ENCODE measurements at regions not wholly inside any gene's neighbourhood (a gene's known extent, or its start where the extent isn't known, plus 50 kb on each side); places are given as distances from the start of the nearest gene placed in this dataset.
A peak's percentile ranks its signal among the peaks of the same experiment; 100 is the strongest.

- peak overlapping the region; percentile 51 for H2AFZ ChIP-seq (ENCODE audit: low read depth, low read length)
- FAIRE-seq (peak; percentile 77), DNase-seq (ENCODE audit: low read depth, low spot score) (peak; percentile 72)
- peaks cover 23% of the 10 kb centered on the region for H3K4me1 ChIP-seq (ENCODE audit: control insufficient read depth, extremely low read depth, insufficient read depth, low read length)
- H3K27me3 ChIP-seq (ENCODE audit: control insufficient read depth in 2 of 2, insufficient read depth in 2 of 2, low read length in 2 of 2): no peaks in the 10 kb centered on the region
- CTCF ChIA-PET: interaction anchor here (0.8 to 1.4 kb wide), 5 partner anchors 11 to 90 kb away, joined by 3 to 4 read pairs (median 3); partner anchors contain the start of gene MARCHF4
- H3K79me2 ChIP-seq (ENCODE audit: control insufficient read depth, insufficient read depth, low read length): no peaks in the 10 kb centered on the region
- no peak overlapping the region for H3K4me3 ChIP-seq (replicated peaks in 1 of 3; ENCODE audit: insufficient read depth in 1 of 3, low read depth in 1 of 3, low read length in 3 of 3)
- H3K36me3 ChIP-seq (ENCODE audit: control insufficient read depth in 2 of 2, extremely low read depth in 1 of 2, insufficient read depth in 2 of 2, low read length in 2 of 2): no peaks in the 10 kb centered on the region
- dilution Hi-C loops (cut with MboI; ENCODE audit: extremely low pct_ligation_motif_present, low sequenced_read_pairs): no loop called here
- POLR2A ChIA-PET: no interaction called here
- peak overlapping the region; percentile 92 for H3K27ac ChIP-seq (ENCODE audit: insufficient read depth, low read depth, low read length)
- H3K9me1 ChIP-seq (replicated peaks; ENCODE audit: control insufficient read depth, extremely low read depth, insufficient read depth, low read length): no peaks in the 10 kb centered on the region
- peak overlapping the region; percentile 40 for H3K4me2 ChIP-seq (ENCODE audit: insufficient read depth, low read length)
- TF ChIP-seq GATA2 (IDR thresholded peaks at IDR 0.05; ENCODE audit: insufficient read depth, insufficient read length, low read depth, low read length) (peak; percentile 28), FOS (IDR thresholded peaks at IDR 0.05; ENCODE audit: borderline replicate concordance, insufficient read depth, low read length) (peak; percentile 83), JUN (IDR thresholded peaks at IDR 0.05; ENCODE audit: borderline replicate concordance, insufficient read depth, insufficient read length, low read depth) (no peak), MYC (IDR thresholded peaks at IDR 0.05; ENCODE audit: low read depth, low read length) (no peak), POLR2AphosphoS5 (IDR thresholded peaks at IDR 0.05; ENCODE audit: insufficient read depth, low read depth, low read length) (peak; percentile 63)
- no TSS peak for BruUV-seq (replicated peaks)
- intact Hi-C loops (cut with micrococcal nuclease): loop anchor here (1.0 to 10.0 kb wide), 2 partner anchors 56 to 179 kb away; partner anchors contain the start of genes MARCHF4 and RPL37A
- peak overlapping the region; percentile 46 for H3K9ac ChIP-seq (replicated peaks; ENCODE audit: extremely low read depth, insufficient read depth, low read length)
- H3K9me3 ChIP-seq (replicated peaks; ENCODE audit: control insufficient read depth, insufficient read depth, low read length): no peaks in the 10 kb centered on the region
- no peaks in the 10 kb centered on the region for H4K20me1 ChIP-seq (replicated peaks; ENCODE audit: control insufficient read depth, extremely low read depth, insufficient read depth, low read length)
These were observed 56.3 kb downstream of the MARCHF4 start for GRCh38 chr2:216315802-216316603.

GRCh38 chr2:216312441-216312840 is 59.8 kb downstream of the MARCHF4 start:
- Histone ChIP-seq H3K9ac (replicated peaks; ENCODE audit: extremely low read depth, insufficient read depth, low read length) (no peak overlapping the region), H3K36me3 (ENCODE audit: control insufficient read depth in 2 of 2, extremely low read depth in 1 of 2, insufficient read depth in 2 of 2, low read length in 2 of 2) (no peaks in the 10 kb centered on the region), H3K9me3 (replicated peaks; ENCODE audit: control insufficient read depth, insufficient read depth, low read length) (no peaks in the 10 kb centered on the region), H2AFZ (ENCODE audit: low read depth, low read length) (no peak overlapping the region), H3K4me2 (ENCODE audit: insufficient read depth, low read length) (no peak overlapping the region), H4K20me1 (replicated peaks; ENCODE audit: control insufficient read depth, extremely low read depth, insufficient read depth, low read length) (no peaks in the 10 kb centered on the region), H3K79me2 (ENCODE audit: control insufficient read depth, insufficient read depth, low read length) (no peaks in the 10 kb centered on the region), H3K27me3 (ENCODE audit: control insufficient read depth in 2 of 2, insufficient read depth in 2 of 2, low read length in 2 of 2) (no peaks in the 10 kb centered on the region), H3K4me3 (replicated peaks in 1 of 3; ENCODE audit: insufficient read depth in 1 of 3, low read depth in 1 of 3, low read length in 3 of 3) (no peak overlapping the region), H3K9me1 (replicated peaks; ENCODE audit: control insufficient read depth, extremely low read depth, insufficient read depth, low read length) (no peaks in the 10 kb centered on the region), H3K27ac (ENCODE audit: insufficient read depth, low read depth, low read length) (no peak overlapping the region), H3K4me1 (ENCODE audit: control insufficient read depth, extremely low read depth, insufficient read depth, low read length) (peaks cover 17% of the 10 kb centered on the region)
- TF ChIP-seq MAX (IDR thresholded peaks at IDR 0.05; ENCODE audit: insufficient read depth, insufficient read length) (no peak), GATA2 (IDR thresholded peaks at IDR 0.05; ENCODE audit: insufficient read depth, insufficient read length, low read depth, low read length) (no peak), EZH2 (IDR thresholded peaks at IDR 0.05; ENCODE audit: borderline replicate concordance, low read depth, low read length, severe bottlenecking) (no peak), JUN (IDR thresholded peaks at IDR 0.05; ENCODE audit: borderline replicate concordance, insufficient read depth, insufficient read length, low read depth) (no peak), FOS (IDR thresholded peaks at IDR 0.05; ENCODE audit: borderline replicate concordance, insufficient read depth, low read length) (no peak), POLR2A (IDR thresholded peaks at IDR 0.05; ENCODE audit: low read depth, low read length) (no peak), MYC (IDR thresholded peaks at IDR 0.05; ENCODE audit: low read depth, low read length) (no peak), POLR2AphosphoS5 (IDR thresholded peaks at IDR 0.05; ENCODE audit: insufficient read depth, low read depth, low read length) (no peak), CTCF (IDR thresholded peaks at IDR 0.05; ENCODE audit: extremely low read depth in 1 of 2, insufficient read depth in 1 of 2, low read depth in 1 of 2, low read length in 2 of 2) (no peak)
- dilution Hi-C loops (cut with MboI; ENCODE audit: extremely low pct_ligation_motif_present, low sequenced_read_pairs): no loop called here
- no peak for FAIRE-seq
- CTCF ChIA-PET: no interaction called here
- POLR2A ChIA-PET: no interaction called here
- intact Hi-C loops (cut with micrococcal nuclease): loop anchor here (10.0 kb wide), 1 partner anchor 182 kb away; the partner anchor contains the start of gene RPL37A
- BruUV-seq (replicated peaks): no TSS peak
- DNase-seq (ENCODE audit: low read depth, low spot score): no peak
